ENCODE measurements at regions not wholly inside any gene's neighbourhood (a gene's known extent, or its start where the extent isn't known, plus 50 kb on each side); places are given as distances from the start of the nearest gene placed in this dataset.

DNA sequence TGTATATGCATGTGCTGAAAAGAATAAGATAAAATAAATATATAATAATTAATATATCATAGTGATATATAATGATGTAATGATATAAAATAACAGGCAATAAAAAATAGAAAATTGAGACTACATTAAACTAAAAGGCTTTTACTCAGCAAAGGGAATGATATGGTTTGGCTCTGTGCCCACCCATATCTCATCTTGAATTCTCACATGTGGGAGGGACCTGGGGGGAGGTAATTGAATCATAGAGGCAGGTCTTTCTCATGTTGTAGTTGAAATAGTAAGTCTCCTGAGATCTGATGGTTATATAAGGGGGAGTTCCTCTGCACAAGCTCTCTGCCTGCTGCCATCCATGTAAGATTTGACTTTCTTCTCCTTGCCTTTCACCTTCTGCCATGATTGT is 1550.9 kb upstream of the CDH6 start:
- TF ChIP-seq, protein P1, sequence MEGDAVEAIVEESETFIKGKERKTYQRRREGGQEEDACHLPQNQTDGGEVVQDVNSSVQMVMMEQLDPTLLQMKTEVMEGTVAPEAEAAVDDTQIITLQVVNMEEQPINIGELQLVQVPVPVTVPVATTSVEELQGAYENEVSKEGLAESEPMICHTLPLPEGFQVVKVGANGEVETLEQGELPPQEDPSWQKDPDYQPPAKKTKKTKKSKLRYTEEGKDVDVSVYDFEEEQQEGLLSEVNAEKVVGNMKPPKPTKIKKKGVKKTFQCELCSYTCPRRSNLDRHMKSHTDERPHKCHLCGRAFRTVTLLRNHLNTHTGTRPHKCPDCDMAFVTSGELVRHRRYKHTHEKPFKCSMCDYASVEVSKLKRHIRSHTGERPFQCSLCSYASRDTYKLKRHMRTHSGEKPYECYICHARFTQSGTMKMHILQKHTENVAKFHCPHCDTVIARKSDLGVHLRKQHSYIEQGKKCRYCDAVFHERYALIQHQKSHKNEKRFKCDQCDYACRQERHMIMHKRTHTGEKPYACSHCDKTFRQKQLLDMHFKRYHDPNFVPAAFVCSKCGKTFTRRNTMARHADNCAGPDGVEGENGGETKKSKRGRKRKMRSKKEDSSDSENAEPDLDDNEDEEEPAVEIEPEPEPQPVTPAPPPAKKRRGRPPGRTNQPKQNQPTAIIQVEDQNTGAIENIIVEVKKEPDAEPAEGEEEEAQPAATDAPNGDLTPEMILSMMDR (IDR thresholded peaks at IDR 0.05): no peak
- TF ChIP-seq EZH2 (IDR thresholded peaks at IDR 0.05): no peak
- no peak for TF ChIP-seq EZH2phosphoT487 (IDR thresholded peaks at IDR 0.05)
